Panc1 (cell line): ENCODE measurements at regions not wholly inside any gene's neighbourhood (a gene's known extent, or its start where the extent isn't known, plus 50 kb on each side); places are given as distances from the start of the nearest gene placed in this dataset. TPM values are rescaled to one million over a fixed set of nuclear protein-coding genes. Genes with fewer than 3 reads are reported as not detected.
"Not testable (repeated sequence)": the region's sequence is repeated elsewhere in the genome, so short reads cannot be mapped to it uniquely, and the experiment has no call there.

Experiments
- ATAC-seq: fragments of 200-7000 bp; cut with Tn5 transposase; 2 replicates; pipeline ENCODE4 v1.9.1; 2020; ENCODE audit warnings: mild to moderate bottlenecking, moderate library complexity
- BruUV-seq: library from RNA; stranded (reverse); fragments of 400-500 nt; replicated peaks from 2 replicates; lab custom pipeline; 2021; lab: Mats Ljungman, UMichigan
- CTCF ChIA-PET: fragments of 300-600 bp; sonication (Branson Sonifier 250); formaldehyde crosslinking; loops from one replicate; lab custom pipeline; 2022; ENCODE audit warnings: antibody characterized with exemption; lab: Charles Lee
- POLR2A ChIA-PET: fragments of 300-600 bp; sonication (Branson Sonifier 250); formaldehyde crosslinking; loops from one replicate; lab custom pipeline; 2022; ENCODE audit warnings: antibody characterized with exemption; lab: Charles Lee
- DNase-seq: peaks from one replicate; pipeline ENCODE4 v3.0.0-alpha.2; 2010; ENCODE audit warnings: low read depth, low spot score
- H3K27ac ChIP-seq: 2 replicates; pipeline ENCODE4 v1.5.1; 2011; ENCODE audit warnings: mild to moderate bottlenecking, low read length, inconsistent platforms
- H3K27me3 ChIP-seq: fragments of 200-500 bp; sonication (Bioruptor generic); 2 replicates; pipeline ENCODE4 v1.6.0; 2014; ENCODE audit warnings: low read length, inconsistent platforms; ENCODE audit not compliant: control insufficient read depth, insufficient read depth
- H3K36me3 ChIP-seq: fragments of 200-500 bp; sonication (Bioruptor generic); 2 replicates; pipeline ENCODE4 v1.5.1; 2014; ENCODE audit warnings: inconsistent platforms, mild to moderate bottlenecking, low read length, moderate library complexity; ENCODE audit not compliant: control insufficient read depth, insufficient read depth
- H3K4me1 ChIP-seq: 2 replicates; pipeline ENCODE4 v1.5.1; 2011; ENCODE audit warnings: inconsistent platforms, mild to moderate bottlenecking, low read length, moderate library complexity; ENCODE audit not compliant: control insufficient read depth, insufficient read depth
- H3K4me3 ChIP-seq, 2 experiments: 2 replicates each; pipeline ENCODE4 v1.5.1; 2011 to 2012; ENCODE audit warnings: low read depth in 2 of 2, low read length in 2 of 2, mild to moderate bottlenecking in 2 of 2, inconsistent platforms in 1 of 2, moderate library complexity in 1 of 2
- H3K9me3 ChIP-seq: fragments of 200-500 bp; sonication (Bioruptor generic); 2 replicates; pipeline ENCODE4 v1.5.1; 2014; ENCODE audit warnings: low read depth, mild to moderate bottlenecking, inconsistent platforms, low read length, moderate library complexity; ENCODE audit not compliant: control insufficient read depth, insufficient read depth
- CTCF ChIP-seq: fragments of 450-650 bp; IDR thresholded peaks from 2 replicates; pipeline ENCODE4 v1.5.1; 2017; ENCODE audit warnings: mild to moderate bottlenecking
- POLR2AphosphoS5 ChIP-seq: IDR thresholded peaks from 2 replicates; pipeline ENCODE4 v1.6.1; 2012; ENCODE audit warnings: mild to moderate bottlenecking, low read depth, low read length, moderate library complexity
- REST ChIP-seq, 2 experiments: IDR thresholded peaks; 2 replicates each; pipeline ENCODE4 v1.6.1; 2011 to 2012; ENCODE audit warnings: low read depth in 2 of 2, control low read depth in 1 of 2, low read length in 1 of 2, mild to moderate bottlenecking in 1 of 2, moderate library complexity in 1 of 2; ENCODE audit not compliant: insufficient read depth in 1 of 2
- SIN3A ChIP-seq: IDR thresholded peaks from 2 replicates; pipeline ENCODE4 v1.6.1; 2012; ENCODE audit warnings: low read depth, mild to moderate bottlenecking, low read length, moderate library complexity, borderline replicate concordance; ENCODE audit not compliant: insufficient read depth
- TCF7L2 ChIP-seq: IDR thresholded peaks from 2 replicates; pipeline ENCODE4 v1.6.1; 2011; ENCODE audit warnings: mild to moderate bottlenecking, low read depth, low read length, inconsistent platforms
- in situ Hi-C: cut with HindIII; loops from 2 replicates; pipeline ENCODE4 v1.10.0; 2016; ENCODE audit warnings: low sequenced_read_pairs, low pct_unique_long_range_greater_than_20kb
- intact Hi-C: fragments of 100-400 bp; cut with micrococcal nuclease; formaldehyde crosslinking; loops from one replicate; pipeline ENCODE4 v1.10.0; 2022; ENCODE audit not compliant: unreplicated experiment
- microRNA-seq: library from miRNA; unstranded; fragments of <30 nt; microRNA quantifications from one replicate; pipeline ENCODE4 v1.1.0, GENCODE V29; 2020; ENCODE audit not compliant: unreplicated experiment

GRCh38 chr3:110998766-110999165 is 72.8 kb upstream of the NECTIN3 start:
- intact Hi-C loops, CTCF ChIA-PET, H3K4me3 ChIP-seq, in situ Hi-C loops, H3K9me3 ChIP-seq, H3K4me1 ChIP-seq, H3K27ac ChIP-seq, POLR2A ChIA-PET, ATAC-seq, BruUV-seq, H3K36me3 ChIP-seq, DNase-seq, H3K27me3 ChIP-seq: not testable (repeated sequence)

GRCh38 chr3:111006485-111006884 is 65.1 kb upstream of the NECTIN3 start:
- in situ Hi-C loops, intact Hi-C loops, H3K4me1 ChIP-seq, H3K27ac ChIP-seq, CTCF ChIA-PET, H3K9me3 ChIP-seq, BruUV-seq, H3K36me3 ChIP-seq, ATAC-seq, POLR2A ChIA-PET, H3K27me3 ChIP-seq, H3K4me3 ChIP-seq, DNase-seq: not testable (repeated sequence)

- Histone ChIP-seq H3K27me3 (no peaks in the 10 kb centered on the region), H3K9me3 (no peaks in the 10 kb centered on the region), H3K4me1 (no peaks in the 10 kb centered on the region), H3K36me3 (no peaks in the 10 kb centered on the region), H3K4me3 (no peak overlapping the region), H3K27ac (no peak overlapping the region)
- ChIA-PET POLR2A (no interaction called here), CTCF (no interaction called here)
- ATAC-seq, result no peak
- TF ChIP-seq POLR2AphosphoS5 (no peak), REST (IDR thresholded peaks at IDR 0.05; ENCODE audit: insufficient read depth in 1 of 2, low read depth in 2 of 2, low read length in 1 of 2) (no peak), CTCF (no peak), SIN3A (no peak), TCF7L2 (no peak)
- BruUV-seq, result no TSS peak
- in situ Hi-C loops, result no loop called here
- intact Hi-C loops, result no loop called here
- DNase-seq, result no peak
Observed at GRCh38 chr3:111012388-111013248, 59.0 kb upstream of the NECTIN3 start.

Small RNAs in the stretch of these regions (microRNA-seq; reads per million reads assigned to microRNA genes)
- not detected for gene MIR4445
